ENCODE measurements at regions not wholly inside any gene's neighbourhood (a gene's known extent, or its start where the extent isn't known, plus 50 kb on each side); places are given as distances from the start of the nearest gene placed in this dataset.

DNA sequence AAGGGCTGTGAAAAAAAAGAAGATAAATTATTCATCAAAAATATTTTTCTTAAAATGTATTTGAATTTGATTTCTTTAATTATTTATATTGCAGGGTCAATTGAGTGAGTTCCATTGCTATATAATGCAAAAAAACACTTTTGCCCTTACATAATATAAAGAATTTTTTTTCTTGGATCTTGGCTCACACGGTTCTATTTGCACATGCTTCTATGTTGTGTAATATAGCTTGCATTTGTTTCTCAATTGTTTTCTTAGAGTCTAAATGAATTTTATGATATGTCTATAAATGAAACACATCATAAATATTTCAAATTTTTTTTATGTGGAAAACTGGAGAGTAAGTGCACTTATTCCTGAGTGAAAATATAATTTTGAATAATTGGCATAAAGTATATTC is 694.2 kb downstream of the SLC6A15 start:
- TF ChIP-seq, protein P1, sequence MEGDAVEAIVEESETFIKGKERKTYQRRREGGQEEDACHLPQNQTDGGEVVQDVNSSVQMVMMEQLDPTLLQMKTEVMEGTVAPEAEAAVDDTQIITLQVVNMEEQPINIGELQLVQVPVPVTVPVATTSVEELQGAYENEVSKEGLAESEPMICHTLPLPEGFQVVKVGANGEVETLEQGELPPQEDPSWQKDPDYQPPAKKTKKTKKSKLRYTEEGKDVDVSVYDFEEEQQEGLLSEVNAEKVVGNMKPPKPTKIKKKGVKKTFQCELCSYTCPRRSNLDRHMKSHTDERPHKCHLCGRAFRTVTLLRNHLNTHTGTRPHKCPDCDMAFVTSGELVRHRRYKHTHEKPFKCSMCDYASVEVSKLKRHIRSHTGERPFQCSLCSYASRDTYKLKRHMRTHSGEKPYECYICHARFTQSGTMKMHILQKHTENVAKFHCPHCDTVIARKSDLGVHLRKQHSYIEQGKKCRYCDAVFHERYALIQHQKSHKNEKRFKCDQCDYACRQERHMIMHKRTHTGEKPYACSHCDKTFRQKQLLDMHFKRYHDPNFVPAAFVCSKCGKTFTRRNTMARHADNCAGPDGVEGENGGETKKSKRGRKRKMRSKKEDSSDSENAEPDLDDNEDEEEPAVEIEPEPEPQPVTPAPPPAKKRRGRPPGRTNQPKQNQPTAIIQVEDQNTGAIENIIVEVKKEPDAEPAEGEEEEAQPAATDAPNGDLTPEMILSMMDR (IDR thresholded peaks at IDR 0.05), result no peak
- TF ChIP-seq EZH2 (IDR thresholded peaks at IDR 0.05; ENCODE audit: borderline replicate concordance, insufficient read depth, low read depth, low read length, poor library complexity, severe bottlenecking), result no peak

Data from B cell (primary cell).